H1 (cell line): ENCODE measurements at regions not wholly inside any gene's neighbourhood (a gene's known extent, or its start where the extent isn't known, plus 50 kb on each side); places are given as distances from the start of the nearest gene placed in this dataset.

ENCODE experiments used
- CTCF ChIA-PET: fragments of 300-600 bp; sonication (Branson Sonifier 250); formaldehyde crosslinking; loops from one replicate; lab custom pipeline; 2021; ENCODE audit not compliant: partially characterized antibody; lab: Charles Lee
- POLR2A ChIA-PET: fragments of 300-600 bp; sonication (Branson Sonifier 250); formaldehyde crosslinking; loops from one replicate; lab custom pipeline; 2021; ENCODE audit warnings: inconsistent platforms; ENCODE audit not compliant: partially characterized antibody; lab: Charles Lee
- DNase-seq, 2 experiments: peaks; one replicate each; pipeline versions ENCODE4 v3.0.0 to v3.0.0-alpha.2; 2010 to 2022; ENCODE audit warnings: low spot score in 2 of 2, low read depth in 1 of 2, mixed read lengths in 1 of 2
- FAIRE-seq: peaks from 2 replicates; lab custom pipeline; 2011; peaks lifted over from hg19 to GRCh38; lab: Jason Lieb, UNC
- H2AFZ ChIP-seq: 2 replicates; pipeline ENCODE4 v1.8.1; 2012; ENCODE audit warnings: low read length, inconsistent platforms
- H2AK5ac ChIP-seq: 2 replicates; pipeline ENCODE4 v1.6.1; 2013; ENCODE audit warnings: low read depth, low read length
- H2BK120ac ChIP-seq: replicated peaks from 2 replicates; pipeline ENCODE3; 2013; ENCODE audit warnings: low read depth, low read length, inconsistent platforms
- H2BK12ac ChIP-seq: 2 replicates; pipeline ENCODE4 v1.6.1; 2013; ENCODE audit warnings: low read depth, low read length
- H2BK15ac ChIP-seq: 2 replicates; pipeline ENCODE4 v1.6.1; 2013; ENCODE audit warnings: low read length
- H2BK20ac ChIP-seq: 2 replicates; pipeline ENCODE4 v1.6.1; 2013; ENCODE audit warnings: low read length
- H2BK5ac ChIP-seq: 2 replicates; pipeline ENCODE4 v1.6.1; 2013; ENCODE audit warnings: low read depth, low read length
- H3K14ac ChIP-seq: 2 replicates; pipeline ENCODE4 v1.6.1; 2013; ENCODE audit warnings: inconsistent platforms; ENCODE audit not compliant: insufficient read length
- H3K18ac ChIP-seq: 2 replicates; pipeline ENCODE4 v1.6.1; 2013; ENCODE audit warnings: low read length; ENCODE audit errors: extremely low read depth
- H3K23ac ChIP-seq: 2 replicates; pipeline ENCODE4 v1.6.1; 2013; ENCODE audit warnings: inconsistent platforms; ENCODE audit not compliant: insufficient read length
- H3K23me2 ChIP-seq: 2 replicates; pipeline ENCODE4 v1.6.1; 2013; ENCODE audit warnings: low read depth, low read length
- H3K27ac ChIP-seq: 2 replicates; pipeline ENCODE4 v1.6.1; 2011; ENCODE audit warnings: low read depth, low read length, inconsistent platforms
- H3K27me3 ChIP-seq, 4 experiments: replicated peaks in 1 of 4; 1 replicate in 1 of 4; 2 replicates in 3 of 4; pipeline versions ENCODE4 v1.6.1 to v1.8.1; 2011 to 2013; ENCODE audit warnings: low read length in 3 of 4, mild to moderate bottlenecking in 3 of 4, inconsistent platforms in 2 of 4, mixed read lengths in 2 of 4, moderate library complexity in 1 of 4; ENCODE audit not compliant: control insufficient read depth in 3 of 4, insufficient read depth in 3 of 4; ENCODE audit errors: extremely low read depth in 1 of 4
- H3K36me3 ChIP-seq, 4 experiments: 2 replicates each; pipeline versions ENCODE4 v1.6.1 to v1.8.1; 2011 to 2013; ENCODE audit warnings: mild to moderate bottlenecking in 4 of 4, low read length in 3 of 4, moderate library complexity in 2 of 4, control low read depth in 1 of 4, inconsistent platforms in 1 of 4; ENCODE audit not compliant: insufficient read depth in 4 of 4, control insufficient read depth in 2 of 4
- H3K4ac ChIP-seq: replicated peaks from 2 replicates; pipeline ENCODE3; 2013; ENCODE audit warnings: low read length, low read depth, mixed read lengths, inconsistent platforms; ENCODE audit not compliant: insufficient read length
- H3K4me1 ChIP-seq, 4 experiments: replicated peaks in 1 of 4; 1 replicate in 1 of 4; 2 replicates in 3 of 4; pipeline versions ENCODE4 v1.6.1 to v1.8.1; 2011 to 2013; ENCODE audit warnings: low read length in 3 of 4, inconsistent platforms in 2 of 4, mixed read lengths in 1 of 4; ENCODE audit not compliant: insufficient read depth in 4 of 4, control insufficient read depth in 3 of 4
- H3K4me2 ChIP-seq, 2 experiments: 2 replicates each; pipeline versions ENCODE4 v1.6.1 to v1.8.1; 2011 to 2013; ENCODE audit warnings: low read depth in 2 of 2, low read length in 2 of 2, control low read depth in 1 of 2, inconsistent platforms in 1 of 2, mild to moderate bottlenecking in 1 of 2; ENCODE audit not compliant: insufficient read depth in 1 of 2
- H3K4me3 ChIP-seq, 4 experiments: fragments of 200-600, 300-600 bp in 1 of 4; sonication (generic), shearing (Covaris generic), sonication (Bioruptor Twin) in 1 of 4; 2 replicates each; pipeline versions ENCODE4 v1.5.1 to v1.8.1; 2011 to 2016; ENCODE audit warnings: low read length in 4 of 4, low read depth in 3 of 4, control low read depth in 2 of 4, inconsistent platforms in 2 of 4, mild to moderate bottlenecking in 2 of 4, mixed read lengths in 1 of 4, moderate library complexity in 1 of 4; ENCODE audit not compliant: insufficient read depth in 2 of 4; ENCODE audit errors: extremely low read depth in 1 of 4
- H3K56ac ChIP-seq: replicated peaks from 2 replicates; pipeline ENCODE3; 2013; ENCODE audit warnings: low read depth, mild to moderate bottlenecking, mixed read lengths, low read length, inconsistent platforms; ENCODE audit not compliant: insufficient read length
- H3K79me1 ChIP-seq: 2 replicates; pipeline ENCODE4 v1.6.1; 2013; ENCODE audit warnings: low read depth, low read length, control low read depth
- H3K79me2 ChIP-seq, 2 experiments: 2 replicates each; pipeline versions ENCODE4 v1.6.1 to v1.8.1; 2012 to 2013; ENCODE audit warnings: low read length in 2 of 2, mild to moderate bottlenecking in 2 of 2, inconsistent platforms in 1 of 2; ENCODE audit not compliant: insufficient read depth in 2 of 2, control insufficient read depth in 1 of 2
- H3K9ac ChIP-seq, 4 experiments: replicated peaks in 1 of 4; 1 replicate in 1 of 4; 2 replicates in 3 of 4; pipeline versions ENCODE4 v1.6.1 to v1.8.1; 2011 to 2013; ENCODE audit warnings: low read depth in 3 of 4, low read length in 3 of 4, control low read depth in 2 of 4, mild to moderate bottlenecking in 2 of 4, moderate library complexity in 2 of 4, inconsistent platforms in 1 of 4; ENCODE audit errors: extremely low read depth in 1 of 4
- H3K9me3 ChIP-seq, 2 experiments: 2 replicates each; pipeline versions ENCODE4 v1.6.1 to v1.8.1; 2012 to 2013; ENCODE audit warnings: mild to moderate bottlenecking in 2 of 2, moderate library complexity in 2 of 2, control low read depth in 1 of 2, inconsistent platforms in 1 of 2, low read depth in 1 of 2, low read length in 1 of 2, mixed read lengths in 1 of 2; ENCODE audit not compliant: insufficient read depth in 2 of 2
- H4K20me1 ChIP-seq, 2 experiments: replicated peaks in 1 of 2; 2 replicates each; pipeline versions ENCODE3 to v1.8.1; 2011 to 2013; ENCODE audit warnings: inconsistent platforms in 2 of 2, low read length in 2 of 2, mild to moderate bottlenecking in 1 of 2; ENCODE audit not compliant: insufficient read depth in 2 of 2, control insufficient read depth in 1 of 2
- H4K5ac ChIP-seq: 2 replicates; pipeline ENCODE4 v1.6.1; 2013; ENCODE audit warnings: low read length, low read depth, mixed read lengths, inconsistent platforms; ENCODE audit not compliant: insufficient read length
- H4K8ac ChIP-seq: 2 replicates; pipeline ENCODE4 v1.8.0; 2013; ENCODE audit warnings: mild to moderate bottlenecking, moderate library complexity, low read length, inconsistent platforms; ENCODE audit not compliant: insufficient read depth; ENCODE audit errors: extremely low read depth
- H4K91ac ChIP-seq: replicated peaks from 2 replicates; pipeline ENCODE3; 2013; ENCODE audit warnings: low read length, mixed read lengths, inconsistent platforms; ENCODE audit not compliant: insufficient read length
- CTBP2 ChIP-seq: IDR thresholded peaks from 2 replicates; pipeline ENCODE4 v1.7.0; 2011; ENCODE audit warnings: borderline replicate concordance, mild to moderate bottlenecking, moderate library complexity, mixed read lengths, low read length; ENCODE audit not compliant: insufficient read depth, insufficient read length
- MAFK ChIP-seq: IDR thresholded peaks from 2 replicates; pipeline ENCODE4 v1.6.1; 2012; ENCODE audit warnings: low read depth, mild to moderate bottlenecking, improper control_type of control experiment, low read length
- WGBS, 2 experiments: shearing (Covaris generic) in 1 of 2; methylation state at CpG; one replicate each; pipeline versions ENCODE4 v1.1.6 to v1.1.7; 2013 to 2015; ENCODE audit warnings: low lambda C conversion rate in 2 of 2, mixed read lengths in 2 of 2, inconsistent platforms in 1 of 2, low coverage in 1 of 2, missing lambda C conversion rate in 1 of 2; ENCODE audit not compliant: insufficient replicate concordance in 2 of 2, insufficient coverage in 1 of 2, insufficient read length in 1 of 2; ENCODE audit errors: extremely low coverage in 1 of 2, missing lambda C conversion rate in 1 of 2; 5-methylcytosine and 5-hydroxymethylcytosine counted together

GRCh38 chr4:67162690-67163089, 382.6 kb downstream of the CENPC start:
- H2BK120ac ChIP-seq, result no peak overlapping the region
- TF ChIP-seq CTBP2, result no peak
- TF ChIP-seq MAFK, result peak; percentile 83
- TF ChIP-seq, all 59 proteins: peak for 1
- Histone ChIP-seq H3K56ac (no peak overlapping the region), H2BK15ac (no peak overlapping the region), H3K27ac (no peak overlapping the region), H3K9me3 (no peaks in the 10 kb centered on the region; a peak in 1 of 4 replicates), H3K4me2 (no peak overlapping the region), H3K4me1 (peaks cover 0 to 4% (median 4%) of the 10 kb centered on the region in 4 experiments; a peak in 3 of 7 replicates), H2BK5ac (no peak overlapping the region), H3K23ac (no peak overlapping the region), H3K9ac (no peak overlapping the region), H3K36me3 (no peaks in the 10 kb centered on the region), H4K91ac (no peak overlapping the region), H2BK20ac (no peak overlapping the region), H2BK12ac (no peak overlapping the region), H4K8ac (no peak overlapping the region), H2AFZ (no peak overlapping the region), H3K4me3 (no peak overlapping the region), H3K4ac (no peak overlapping the region), H3K23me2 (no peaks in the 10 kb centered on the region), H3K18ac (no peak overlapping the region), H2AK5ac (no peak overlapping the region), H3K79me1 (no peaks in the 10 kb centered on the region), H3K14ac (no peak overlapping the region), H3K27me3 (no peaks in the 10 kb centered on the region), H4K5ac (no peak overlapping the region), H3K79me2 (no peaks in the 10 kb centered on the region), H4K20me1 (no peaks in the 10 kb centered on the region)
- DNase-seq, result no peak
- ChIA-PET POLR2A (no interaction called here), CTCF (interaction anchor here (0.7 to 1.0 kb wide), 2 partner anchors 40 to 230 kb away, joined by 3 to 4 read pairs; no protein-coding TSS in a partner anchor)
- WGBS, 2 experiments, result 90% methylated on average over 2 of the region's 2 CpGs; no CpG with 5 or more reads in 1 of the 2 experiments
- FAIRE-seq, result no peak
